ENCODE measurements at regions not wholly inside any gene's neighbourhood (a gene's known extent, or its start where the extent isn't known, plus 50 kb on each side); places are given as distances from the start of the nearest gene placed in this dataset.

DNA sequence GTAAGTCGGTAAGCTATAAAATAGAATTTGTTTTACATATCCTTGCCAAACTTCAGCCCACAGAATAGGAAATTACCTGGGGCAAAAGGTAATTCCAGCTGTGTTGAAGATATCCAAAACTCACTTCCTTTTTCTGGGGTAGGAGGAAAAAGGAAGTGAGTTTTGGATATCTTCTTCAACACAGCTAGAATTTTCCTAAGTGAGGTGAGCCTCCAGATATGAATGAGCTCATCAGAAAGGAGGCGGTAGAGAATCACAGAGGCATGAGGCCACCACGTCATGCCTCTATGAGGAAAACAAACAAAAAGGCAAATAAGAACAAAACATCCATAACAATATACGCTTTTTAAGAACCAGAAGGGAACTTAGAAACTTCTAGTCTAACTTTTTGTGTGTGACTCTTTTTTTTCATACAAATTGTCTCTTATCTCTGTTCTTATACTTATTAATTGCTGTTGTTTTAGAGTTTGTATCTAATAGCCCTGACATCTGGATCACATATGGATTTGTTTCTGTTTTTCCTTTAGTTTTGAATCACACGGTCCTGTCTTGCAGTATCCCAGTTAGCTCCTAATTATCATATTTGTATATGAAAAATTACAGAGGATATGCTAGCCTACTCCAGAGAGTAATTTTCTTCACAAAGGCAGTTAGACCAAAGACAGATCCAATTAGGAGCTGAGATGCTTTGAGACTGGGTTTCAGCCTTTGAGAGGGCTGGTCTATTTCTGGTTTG lies 104.5 kb downstream of the RBM43 start:
- DNase-seq (ENCODE audit: low read depth, low spot score), result no peak

DNA sequence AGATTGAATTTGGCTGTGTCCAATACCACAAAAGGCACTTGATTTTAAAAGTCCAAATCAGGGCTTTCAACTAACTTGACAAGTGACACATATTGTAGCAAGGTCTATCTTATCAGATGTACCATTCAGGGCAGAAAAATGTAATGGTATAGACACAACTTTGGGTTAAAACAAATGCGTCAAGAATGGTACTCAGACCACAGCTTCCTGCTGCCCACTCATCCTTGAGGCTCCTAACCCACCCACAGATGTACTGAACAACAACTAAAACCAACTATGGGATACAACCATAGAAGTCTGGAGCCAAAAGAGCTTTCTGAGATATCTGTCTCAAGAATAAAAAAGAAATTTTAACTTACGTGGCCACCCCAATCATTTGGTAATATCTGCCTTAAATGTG lies 105.2 kb downstream of the RBM43 start:
- no peak overlapping the region for H3K27ac ChIP-seq
- no peak for DNase-seq (ENCODE audit: low read depth, low spot score)

More for the DNA sequence above, 104.5 kb downstream of the RBM43 start:
- no peak overlapping the region for H3K27ac ChIP-seq

DNA sequence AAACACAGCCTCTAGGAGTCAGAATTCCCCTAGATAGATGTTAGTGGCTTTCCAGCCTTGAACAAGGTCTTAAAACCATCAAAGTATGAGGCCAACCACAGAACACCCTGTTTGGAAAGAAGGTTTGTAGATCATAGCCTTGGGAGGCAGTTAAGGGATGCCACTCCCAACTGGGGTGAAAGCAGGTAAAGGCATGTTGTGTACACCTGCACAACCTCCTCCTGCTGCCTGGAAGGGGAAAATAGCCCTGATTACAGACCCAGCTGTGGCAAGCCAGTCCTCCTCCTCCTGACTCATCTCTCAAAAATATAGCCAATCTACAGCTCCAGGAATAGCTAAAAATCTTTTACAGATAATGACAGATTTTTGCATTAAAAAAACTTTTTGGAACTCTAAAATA lies 108.1 kb downstream of the RBM43 start:
- H3K27ac ChIP-seq, result no peak overlapping the region
- peak; percentile 39 for DNase-seq (ENCODE audit: low read depth, low spot score)

DNA sequence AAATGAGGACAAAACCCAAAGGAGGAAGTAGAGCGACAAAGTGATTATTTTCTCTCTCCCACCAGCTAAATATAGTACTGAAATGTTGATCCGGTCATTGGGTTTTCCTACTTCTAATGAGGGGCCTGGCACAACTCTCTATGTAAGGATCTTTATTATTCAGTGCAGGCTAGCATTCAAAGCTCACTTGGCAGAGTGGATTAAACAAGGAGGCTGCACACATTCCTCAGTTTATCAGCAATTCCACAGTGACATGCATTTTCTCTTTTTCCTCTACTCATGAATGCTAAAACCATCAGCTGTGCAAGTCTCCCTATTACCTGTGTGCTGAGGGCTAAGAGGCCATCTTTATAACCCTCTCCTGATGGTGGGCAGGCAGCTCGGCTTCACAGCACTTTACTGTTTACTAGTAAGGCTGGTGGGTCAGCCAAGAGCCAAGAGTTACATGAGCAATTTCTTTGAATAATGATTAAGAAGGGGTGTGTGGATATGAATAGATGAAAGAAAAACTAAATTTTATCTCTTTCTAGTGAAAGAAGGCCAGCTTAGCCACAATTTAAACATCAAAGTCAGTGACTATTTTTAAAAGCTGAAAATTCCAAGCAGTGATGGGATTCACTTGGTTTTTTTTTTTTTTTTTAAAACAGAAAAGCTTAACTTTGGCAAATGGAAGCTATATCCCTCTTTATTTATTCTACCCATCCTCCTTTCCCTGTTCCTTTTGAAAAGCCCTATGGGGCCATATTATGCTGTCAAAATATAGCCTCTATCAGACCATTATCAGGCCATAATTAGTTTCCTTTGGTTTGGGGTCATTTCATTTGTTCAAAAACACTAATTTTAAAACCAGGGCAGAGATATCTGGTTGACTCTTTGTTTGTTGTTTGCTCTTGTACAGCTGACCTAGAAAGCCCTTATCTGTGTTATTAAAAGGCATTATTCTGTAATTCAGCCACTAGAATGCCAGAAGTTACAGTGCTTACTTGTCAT lies 111.0 kb downstream of the RBM43 start:
- no peak for DNase-seq (ENCODE audit: low read depth, low spot score)
- H3K27ac ChIP-seq, result no peak overlapping the region

DNA sequence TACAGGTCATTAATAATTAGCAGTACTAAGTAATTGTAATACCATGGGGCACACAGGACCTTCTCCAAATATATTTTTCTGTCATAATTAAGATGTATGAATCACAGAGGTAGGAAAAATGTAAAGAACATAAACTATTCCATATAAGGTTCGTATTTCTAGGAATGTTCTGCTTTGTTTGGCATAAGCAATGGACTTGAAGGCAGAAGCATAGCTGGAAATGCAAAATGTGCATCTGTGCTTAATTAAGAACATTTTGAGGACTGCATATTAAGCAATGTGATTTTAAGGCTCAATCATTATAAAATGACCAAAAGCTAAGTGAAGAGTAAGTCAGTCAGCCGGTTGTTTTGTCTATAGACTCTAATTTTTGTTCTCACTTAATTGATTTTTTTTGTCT lies 123.2 kb downstream of the RBM43 start:
- H3K27ac ChIP-seq, result no peak overlapping the region
- no peak for DNase-seq (ENCODE audit: low read depth, low spot score)

DNA sequence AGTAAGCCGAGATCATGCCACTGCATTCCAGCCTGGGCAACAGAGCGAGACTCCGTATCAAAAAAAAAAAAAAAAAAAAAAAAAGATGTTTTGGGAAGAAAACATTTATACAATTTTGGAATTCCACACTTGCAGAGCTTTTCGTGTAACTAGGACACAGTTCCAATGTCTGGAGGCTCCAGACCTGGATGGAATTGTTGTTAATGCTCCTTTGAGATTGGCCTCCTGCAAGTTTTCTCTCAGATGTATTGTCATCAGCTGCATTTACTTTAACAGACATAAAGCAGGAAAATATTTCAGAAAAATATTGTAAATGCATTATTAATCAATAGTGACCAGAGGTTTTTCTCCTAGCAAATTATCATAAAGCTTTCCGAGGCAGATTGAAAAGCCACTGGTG lies 124.1 kb downstream of the RBM43 start:
- H3K27ac ChIP-seq, result no peak overlapping the region
- no peak for DNase-seq (ENCODE audit: low read depth, low spot score)

DNA sequence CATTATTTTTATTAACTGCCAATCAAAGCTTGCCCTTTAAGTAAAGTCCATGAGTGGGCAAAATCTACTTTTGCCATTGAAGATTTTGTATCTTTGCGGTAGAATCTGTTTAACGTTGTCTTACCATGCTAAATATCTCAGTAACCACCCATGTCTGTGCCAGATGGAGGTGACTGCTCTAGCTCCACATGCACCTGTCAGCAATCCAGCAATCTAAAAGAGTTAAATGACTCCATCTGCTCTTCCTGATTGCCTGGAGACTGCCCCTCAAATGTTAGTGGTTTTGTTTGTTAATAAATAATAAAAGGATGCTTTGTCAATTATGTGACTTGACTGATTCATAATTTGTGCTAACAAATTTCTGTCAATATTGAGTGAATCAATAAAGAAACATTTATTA lies 141.7 kb downstream of the RBM43 start:
- no peak for DNase-seq (ENCODE audit: low read depth, low spot score)
- H3K27ac ChIP-seq, result no peak overlapping the region

DNA sequence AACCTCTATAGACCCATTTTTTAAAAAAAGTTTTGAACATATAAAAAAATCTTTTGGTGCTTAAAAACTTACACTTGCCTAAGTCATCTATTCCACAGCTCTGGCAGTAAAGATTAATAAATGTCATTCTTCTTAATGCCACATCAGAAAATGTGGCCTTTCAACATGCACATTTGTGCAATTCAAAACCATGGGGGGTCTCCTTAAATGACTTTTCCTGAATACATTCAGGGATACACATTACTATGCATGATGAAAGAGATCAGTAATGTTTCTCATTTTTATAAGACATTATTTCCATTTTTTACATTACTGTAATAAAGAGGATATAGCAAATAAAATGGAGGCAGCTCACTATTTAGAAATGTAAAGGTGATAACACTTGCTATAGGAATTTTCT lies 142.3 kb downstream of the RBM43 start:
- H3K27ac ChIP-seq, result no peak overlapping the region
- DNase-seq (ENCODE audit: low read depth, low spot score), result no peak

DNA sequence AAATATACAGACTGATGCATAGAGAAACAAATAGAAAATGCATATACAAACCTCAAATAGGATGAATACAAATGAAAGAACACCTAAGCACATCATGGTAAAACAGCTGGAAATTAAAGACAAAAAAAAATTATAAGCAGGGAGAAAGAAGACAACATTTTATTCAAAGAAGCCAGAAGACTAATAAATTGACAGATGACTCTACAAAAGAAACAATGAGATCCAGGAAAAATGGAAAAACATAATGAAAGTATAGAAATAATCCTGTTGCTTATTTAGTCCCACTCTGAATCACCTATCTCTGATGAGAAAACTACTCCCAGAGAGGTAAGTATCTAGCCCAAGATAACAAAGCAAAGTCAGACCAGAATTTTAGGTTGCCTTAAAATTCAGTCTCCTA lies 143.4 kb downstream of the RBM43 start:
- DNase-seq (ENCODE audit: low read depth, low spot score), result no peak

DNA sequence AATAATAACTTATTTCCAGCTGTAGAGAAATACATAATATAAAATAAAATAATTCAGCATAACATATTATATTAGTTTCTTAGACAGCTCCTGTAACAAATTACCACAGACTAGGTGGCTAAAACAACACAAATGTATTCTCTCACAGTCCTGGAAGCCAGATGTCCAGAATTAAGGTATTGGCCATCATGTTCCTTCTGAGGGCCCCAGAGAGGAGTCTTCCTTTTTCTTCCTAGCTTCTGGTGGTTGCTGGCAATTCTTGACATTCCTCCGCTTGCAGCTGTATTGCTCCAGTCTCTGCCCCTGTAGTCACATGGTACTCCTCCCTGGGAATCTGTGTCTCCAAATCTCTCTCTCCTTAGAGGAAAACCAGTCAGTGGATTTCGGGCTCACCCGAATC lies 146.8 kb downstream of the RBM43 start:
- no peak for DNase-seq (ENCODE audit: low read depth, low spot score)
- no peak overlapping the region for H3K27ac ChIP-seq

More for the DNA sequence above, 143.4 kb downstream of the RBM43 start:
- H3K27ac ChIP-seq, result no peak overlapping the region

DNA sequence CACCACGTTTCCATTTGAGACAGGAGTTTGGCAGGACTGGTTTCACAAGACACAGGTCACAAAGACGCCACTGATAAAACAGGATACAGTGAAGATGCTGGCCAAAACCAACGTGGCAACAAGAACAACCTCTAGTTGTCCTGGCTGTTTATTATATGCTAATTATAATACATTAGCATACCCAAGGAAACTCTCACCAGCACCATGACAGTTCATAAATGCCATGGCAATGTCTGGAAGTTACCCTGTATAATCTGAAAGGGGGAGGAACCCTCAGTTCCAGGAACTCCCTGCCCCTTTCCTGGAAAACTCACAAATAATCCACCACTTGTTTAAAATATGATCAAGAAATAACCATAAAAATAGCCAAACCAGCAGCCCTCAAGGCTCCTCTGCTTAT lies 148.3 kb downstream of the RBM43 start:
- DNase-seq (ENCODE audit: low read depth, low spot score), result no peak
- no peak overlapping the region for H3K27ac ChIP-seq

DNA sequence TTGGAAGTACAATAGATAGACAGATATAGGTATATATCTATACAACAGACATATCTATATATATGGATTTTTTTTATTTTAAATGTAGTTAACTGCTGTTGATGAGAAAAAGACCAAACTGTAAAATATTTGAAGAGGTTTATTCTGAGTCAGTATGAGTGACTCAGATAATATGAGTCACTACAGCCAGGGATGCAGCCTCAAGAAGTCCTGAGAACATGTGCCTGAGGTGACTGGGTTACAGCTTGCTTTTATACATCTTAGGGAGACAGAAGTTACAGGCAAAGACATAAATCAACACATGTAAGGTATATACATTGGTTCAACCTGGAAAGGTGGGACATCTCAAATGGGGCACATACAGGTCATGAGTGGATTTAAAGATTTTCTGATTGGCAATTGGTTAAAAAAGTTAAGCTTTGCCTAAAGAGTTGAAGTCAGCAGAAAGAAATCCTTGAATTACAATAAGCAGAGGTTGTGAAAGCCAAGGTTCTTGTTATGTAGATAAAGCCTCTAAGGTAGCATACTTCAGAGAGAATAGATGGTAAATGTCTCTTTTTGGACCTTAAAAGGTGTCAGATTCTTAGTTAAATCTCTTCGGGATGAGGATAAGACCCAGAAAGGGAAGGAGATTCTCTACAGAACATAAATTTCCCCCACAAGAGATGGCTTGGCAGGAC lies 149.9 kb downstream of the RBM43 start:
- DNase-seq (ENCODE audit: low read depth, low spot score), result peak; percentile 45
- no peak overlapping the region for H3K27ac ChIP-seq

DNA sequence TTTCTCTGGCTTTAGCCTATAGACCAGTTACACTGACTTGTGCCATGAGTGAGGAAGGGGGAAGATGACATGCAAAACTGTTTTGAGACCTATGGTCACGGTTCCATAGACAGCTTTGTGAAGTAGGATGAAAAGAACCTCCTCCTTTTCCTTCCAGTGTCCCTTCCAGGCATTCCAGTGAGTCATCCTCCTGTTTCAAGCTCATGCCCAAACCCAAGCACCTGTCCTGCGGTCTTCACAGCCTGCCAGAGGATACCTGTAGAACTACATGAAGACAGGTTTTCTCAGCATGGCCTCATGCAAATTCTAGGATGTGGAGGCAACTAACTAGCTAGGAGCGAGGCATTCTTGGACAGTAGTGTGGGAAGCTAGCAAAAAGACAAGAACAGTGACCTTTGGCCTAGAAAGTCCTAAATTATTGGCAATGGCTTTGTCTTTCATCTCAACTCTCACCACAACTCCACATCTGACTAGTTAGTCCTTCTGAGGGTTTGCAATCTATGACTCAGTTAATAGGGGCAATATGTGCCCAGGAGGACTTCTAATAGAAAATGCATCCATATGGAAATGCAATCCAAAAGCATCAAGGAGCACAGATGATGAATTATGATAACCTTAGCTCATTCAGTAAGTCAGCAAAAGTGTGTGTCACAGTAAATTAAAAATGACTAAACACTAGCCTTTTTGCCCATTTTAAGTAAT lies 154.7 kb downstream of the RBM43 start:
- no peak for DNase-seq (ENCODE audit: low read depth, low spot score)

DNA sequence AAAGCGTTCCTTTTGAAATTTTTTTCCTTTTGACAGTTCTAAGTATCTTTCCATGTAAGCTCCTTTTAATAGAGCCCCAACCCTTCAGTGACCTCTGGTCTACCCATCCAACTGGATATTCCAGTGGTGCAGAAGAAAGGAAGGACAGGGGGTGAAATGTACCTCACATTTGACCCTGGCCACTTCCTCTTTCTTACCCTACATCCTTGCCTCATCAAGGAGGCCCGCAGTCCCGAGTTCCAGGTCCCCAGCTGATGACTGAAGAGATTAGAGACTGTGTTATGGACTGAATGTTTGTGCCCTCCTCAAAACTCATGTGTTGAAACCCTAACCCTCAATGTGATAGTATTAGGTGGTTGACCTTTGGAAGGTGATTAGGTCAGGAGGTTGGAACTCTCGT lies 158.1 kb downstream of the RBM43 start:
- DNase-seq (ENCODE audit: low read depth, low spot score), result no peak
- no peak overlapping the region for H3K27ac ChIP-seq

More for the DNA sequence above, 154.7 kb downstream of the RBM43 start:
- no peak overlapping the region for H3K27ac ChIP-seq

DNA sequence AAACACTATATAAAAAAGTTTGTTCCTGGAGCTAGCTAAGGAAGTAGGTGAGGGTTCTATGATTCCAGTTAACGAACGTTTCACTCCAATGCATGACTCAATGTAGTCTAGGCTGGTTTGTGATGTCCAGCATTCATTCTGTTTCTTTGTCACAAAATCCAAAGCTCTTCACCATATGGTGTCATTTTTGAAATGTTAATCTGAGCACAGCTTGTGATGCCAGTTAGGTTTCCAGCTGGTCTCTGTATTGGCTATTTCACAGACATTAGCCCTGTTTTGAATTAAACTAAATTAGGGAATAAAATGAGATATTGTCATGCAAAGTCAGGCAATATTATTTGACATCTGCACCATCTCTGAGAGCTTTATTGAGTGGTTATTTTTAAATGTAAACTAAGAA lies 159.4 kb downstream of the RBM43 start:
- no peak for DNase-seq (ENCODE audit: low read depth, low spot score)
- no peak overlapping the region for H3K27ac ChIP-seq

DNA sequence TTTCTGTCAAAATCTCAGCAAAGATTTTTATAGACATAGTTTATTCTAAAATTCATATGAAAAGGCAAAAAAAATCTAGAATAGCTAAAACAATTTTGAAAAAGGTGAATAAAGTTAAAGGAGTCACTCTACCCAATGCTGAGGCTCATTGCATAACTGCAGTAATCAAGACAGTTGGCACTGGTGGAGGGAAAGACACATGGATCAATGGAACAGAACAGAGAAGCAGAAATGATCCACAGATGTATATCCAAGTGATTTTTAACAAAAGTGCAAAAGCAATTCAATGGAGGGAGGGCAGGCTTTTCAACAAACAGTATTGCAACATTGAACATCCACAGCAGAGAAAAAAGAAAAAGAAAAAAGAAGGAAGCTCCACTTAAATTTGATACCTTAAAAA lies 162.8 kb downstream of the RBM43 start:
- no peak for DNase-seq (ENCODE audit: low read depth, low spot score)
- no peak overlapping the region for H3K27ac ChIP-seq

DNA sequence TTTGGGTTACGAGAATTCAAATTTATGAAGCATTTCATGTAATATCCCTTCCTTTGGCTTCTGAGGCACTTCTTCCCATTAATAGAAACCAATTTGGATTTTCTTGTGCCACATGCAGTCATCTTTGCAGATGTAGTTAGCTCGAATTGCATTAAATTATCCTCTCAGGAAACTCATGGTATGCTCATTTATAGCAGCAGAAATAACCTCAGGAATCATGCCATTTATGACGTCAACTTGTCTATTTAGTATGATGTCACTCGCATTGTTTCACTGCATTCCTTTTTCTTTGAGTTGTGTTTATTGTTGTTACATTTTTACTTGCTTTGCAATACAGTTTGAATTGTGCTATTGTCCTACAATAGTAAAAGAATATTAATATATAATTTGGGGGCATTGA lies 163.8 kb downstream of the RBM43 start:
- no peak for DNase-seq (ENCODE audit: low read depth, low spot score)
- no peak overlapping the region for H3K27ac ChIP-seq

DNA sequence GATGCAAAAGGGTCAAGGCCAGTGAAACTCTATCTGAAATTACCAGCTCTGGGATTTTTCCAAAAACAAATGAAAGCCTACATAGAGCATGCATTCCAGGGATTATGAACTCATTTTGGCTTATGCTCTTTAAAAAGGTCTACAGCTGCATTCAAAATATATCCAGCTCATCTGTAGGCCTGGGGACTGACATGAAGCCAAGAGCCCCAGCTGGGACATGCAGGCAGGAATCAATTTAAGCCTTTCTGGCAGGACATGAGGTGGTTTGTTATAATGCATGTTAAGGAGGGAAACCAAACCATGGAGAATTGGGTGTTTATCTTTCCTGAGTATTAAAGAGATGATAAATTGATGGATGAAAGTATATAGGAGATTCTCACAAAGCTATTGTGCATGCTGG lies 164.5 kb downstream of the RBM43 start:
- no peak overlapping the region for H3K27ac ChIP-seq
- no peak for DNase-seq (ENCODE audit: low read depth, low spot score)

DNA sequence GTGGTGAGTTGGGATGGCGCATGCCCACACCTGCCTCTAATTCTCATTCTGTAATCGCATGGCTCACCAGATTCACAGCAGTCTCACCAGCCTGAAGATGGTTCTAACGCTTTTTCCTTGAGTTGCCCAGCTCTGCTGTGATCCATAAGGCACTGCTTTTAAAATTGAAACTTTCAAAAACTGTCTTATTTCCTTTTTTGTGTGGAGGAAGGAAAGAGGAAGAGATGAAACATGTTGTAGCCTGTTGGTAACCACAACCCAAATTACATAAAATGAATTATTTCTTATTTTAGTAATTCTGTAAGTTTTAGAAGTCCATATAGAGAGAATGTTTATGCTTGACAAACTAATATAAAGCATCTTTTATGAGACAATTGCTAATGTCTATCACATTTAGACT lies 165.4 kb downstream of the RBM43 start:
- H3K27ac ChIP-seq, result no peak overlapping the region
- DNase-seq (ENCODE audit: low read depth, low spot score), result no peak

DNA sequence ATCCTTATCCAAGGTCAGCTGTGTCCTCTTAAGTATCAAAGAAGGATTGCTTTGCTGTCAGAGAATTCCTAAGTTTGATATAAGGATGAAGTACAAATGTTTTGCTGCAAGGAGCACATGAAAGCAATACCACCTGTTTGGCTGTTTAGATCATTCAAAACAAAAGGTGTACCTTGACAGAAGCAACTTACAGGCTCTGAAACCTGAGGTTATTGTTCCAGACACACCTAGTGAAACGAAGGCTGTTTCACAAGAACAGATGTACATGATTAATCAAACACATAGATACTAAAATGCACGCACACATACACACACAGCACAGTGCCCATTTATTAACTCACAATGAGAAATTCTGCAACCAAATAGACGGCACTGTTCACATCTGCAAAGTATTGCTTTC lies 166.2 kb downstream of the RBM43 start:
- H3K27ac ChIP-seq, result no peak overlapping the region
- no peak for DNase-seq (ENCODE audit: low read depth, low spot score)
